Kidney (tissue), 13 donors: ENCODE measurements at regions not wholly inside any gene's neighbourhood (a gene's known extent, or its start where the extent isn't known, plus 50 kb on each side); places are given as distances from the start of the nearest gene placed in this dataset.

Source experiments
- DNase-seq, 5 donors: peaks; one replicate each; pipeline ENCODE4 v3.0.0-alpha.2; 2013 to 2020
- FAIRE-seq: peaks from 2 replicates; lab custom pipeline; 2012; peaks lifted over from hg19 to GRCh38; lab: Jason Lieb, UNC
- H3K27ac ChIP-seq, 2 donors: one replicate each; pipeline ENCODE4 v1.7.0; 2013; ENCODE audit warnings: low read depth in 2 of 2, low read length in 2 of 2, inconsistent platforms in 1 of 2
- H3K27me3 ChIP-seq: one replicate; pipeline ENCODE4 v1.7.1; 2013; ENCODE audit warnings: low read length, inconsistent platforms; ENCODE audit not compliant: control insufficient read depth, insufficient read depth
- H3K36me3 ChIP-seq, 3 donors: one replicate each; pipeline versions ENCODE4 v1.7.0 to v1.7.1; 2013; ENCODE audit warnings: low read length in 3 of 3, control low read depth in 1 of 3, inconsistent platforms in 1 of 3; ENCODE audit not compliant: insufficient read depth in 3 of 3, control insufficient read depth in 2 of 3
- H3K4me1 ChIP-seq, 3 donors: one replicate each; pipeline versions ENCODE4 v1.7.0 to v1.7.1; 2013; ENCODE audit warnings: low read length in 3 of 3, inconsistent platforms in 1 of 3, low read depth in 1 of 3; ENCODE audit not compliant: control insufficient read depth in 2 of 3, insufficient read depth in 2 of 3
- H3K4me3 ChIP-seq, 3 donors: one replicate each; pipeline versions ENCODE4 v1.7.0 to v1.8.1; 2013; ENCODE audit warnings: low read length in 3 of 3, control low read depth in 1 of 3, inconsistent platforms in 1 of 3
- H3K9ac ChIP-seq, 3 donors: one replicate each; pipeline versions ENCODE4 v1.7.0 to v1.7.1; 2013; ENCODE audit warnings: low read length in 3 of 3, control low read depth in 1 of 3, inconsistent platforms in 1 of 3
- H3K9me3 ChIP-seq, 3 donors: one replicate each; pipeline versions ENCODE4 v1.7.0 to v1.7.1; 2013; ENCODE audit warnings: low read length in 3 of 3, control low read depth in 1 of 3, inconsistent platforms in 1 of 3; ENCODE audit not compliant: control insufficient read depth in 2 of 3, insufficient read depth in 1 of 3
- intact Hi-C: fragments of 100-400 bp; cut with DNase I; formaldehyde crosslinking; loops from one replicate; pipeline ENCODE4 v1.11.1; 2022
- TF ChIP-seq, protein P1 (sequence below): IDR thresholded peaks from 3 replicates; pipeline ENCODE4 v1.5.1; 2012; ENCODE audit warnings: mild to moderate bottlenecking, moderate library complexity, borderline replicate concordance; ENCODE audit not compliant: insufficient read depth; ENCODE audit errors: extremely low read depth
- donor health status: control.
- donor health status: control.
- donor health status: control.
- donor health status: control.
- donor health status: control.
- donor health status: DM: yes; HTN: yes; CAD: no.
- donor health status: Normal renal cell carcinoma (clear cell type).

DNA sequence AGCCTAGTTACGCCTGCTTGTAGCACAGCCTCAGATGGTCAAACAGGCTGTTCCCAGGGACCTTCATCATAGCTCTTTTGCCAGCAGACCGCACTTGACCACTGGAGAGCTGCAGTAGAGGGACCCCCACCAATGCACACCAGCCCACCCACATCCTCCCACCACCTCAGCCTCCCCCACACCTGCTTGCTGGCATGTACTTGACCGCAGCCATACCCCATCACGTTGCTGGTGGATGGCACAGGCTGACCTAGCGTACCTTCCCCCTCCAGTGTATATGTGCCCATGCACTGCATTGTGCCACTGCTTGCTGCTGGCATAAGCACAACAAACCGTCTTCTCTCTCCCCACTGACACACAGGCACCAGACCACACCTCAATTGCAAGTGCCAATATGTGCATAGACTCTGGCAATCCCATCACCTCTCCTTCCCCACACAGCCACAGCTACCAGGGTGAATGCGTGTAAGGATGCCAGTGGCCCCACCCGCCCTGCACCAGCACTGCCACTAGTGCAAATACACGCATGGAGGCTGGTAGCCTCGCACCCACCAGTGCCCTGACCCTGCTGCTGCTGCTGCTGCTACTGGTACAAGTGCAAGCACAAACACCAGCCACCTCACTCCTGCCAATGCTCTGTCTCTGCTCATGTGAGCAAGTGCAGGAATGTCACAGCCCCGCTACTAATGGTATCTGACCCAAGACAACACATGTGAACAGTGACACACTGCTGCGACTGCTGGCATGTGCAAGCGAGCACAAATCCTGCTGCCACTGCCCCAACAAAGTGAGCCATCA, 1377.6 kb downstream of the CDH11 start:
- intact Hi-C loops, result no loop called here
- Histone ChIP-seq H3K27ac (no peak overlapping the region), H3K9me3 (no peaks in the 10 kb centered on the region), H3K4me3 (no peak overlapping the region), H3K27me3 (no peaks in the 10 kb centered on the region), H3K4me1 (no peaks in the 10 kb centered on the region), H3K9ac (no peak overlapping the region), H3K36me3 (no peaks in the 10 kb centered on the region)
- DNase-seq (peak in 1 of 5 donors; percentile 59), FAIRE-seq (no peak)
- TF ChIP-seq, protein P1, sequence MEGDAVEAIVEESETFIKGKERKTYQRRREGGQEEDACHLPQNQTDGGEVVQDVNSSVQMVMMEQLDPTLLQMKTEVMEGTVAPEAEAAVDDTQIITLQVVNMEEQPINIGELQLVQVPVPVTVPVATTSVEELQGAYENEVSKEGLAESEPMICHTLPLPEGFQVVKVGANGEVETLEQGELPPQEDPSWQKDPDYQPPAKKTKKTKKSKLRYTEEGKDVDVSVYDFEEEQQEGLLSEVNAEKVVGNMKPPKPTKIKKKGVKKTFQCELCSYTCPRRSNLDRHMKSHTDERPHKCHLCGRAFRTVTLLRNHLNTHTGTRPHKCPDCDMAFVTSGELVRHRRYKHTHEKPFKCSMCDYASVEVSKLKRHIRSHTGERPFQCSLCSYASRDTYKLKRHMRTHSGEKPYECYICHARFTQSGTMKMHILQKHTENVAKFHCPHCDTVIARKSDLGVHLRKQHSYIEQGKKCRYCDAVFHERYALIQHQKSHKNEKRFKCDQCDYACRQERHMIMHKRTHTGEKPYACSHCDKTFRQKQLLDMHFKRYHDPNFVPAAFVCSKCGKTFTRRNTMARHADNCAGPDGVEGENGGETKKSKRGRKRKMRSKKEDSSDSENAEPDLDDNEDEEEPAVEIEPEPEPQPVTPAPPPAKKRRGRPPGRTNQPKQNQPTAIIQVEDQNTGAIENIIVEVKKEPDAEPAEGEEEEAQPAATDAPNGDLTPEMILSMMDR, result no peak

DNA sequence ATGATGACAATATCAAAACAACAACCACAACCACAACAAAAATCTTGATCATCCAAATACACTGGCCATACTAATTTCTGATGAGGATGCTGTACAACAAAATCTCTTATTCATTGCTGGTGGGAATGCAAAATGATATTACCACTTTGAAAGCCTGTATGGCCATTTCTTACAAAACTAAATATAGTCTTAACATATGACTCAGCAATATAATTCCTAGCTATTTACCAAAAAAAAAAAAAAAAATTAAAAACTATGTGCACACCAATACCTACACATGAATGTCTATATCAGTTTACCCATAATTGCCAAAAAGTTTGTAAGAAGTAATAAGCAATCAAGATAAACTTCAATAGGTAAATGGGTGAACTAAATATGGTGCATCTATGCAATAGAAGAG, 1379.7 kb downstream of the CDH11 start:
- H3K4me1 ChIP-seq, result no peaks in the 10 kb centered on the region
- no peaks in the 10 kb centered on the region for H3K36me3 ChIP-seq
- no peaks in the 10 kb centered on the region for H3K9me3 ChIP-seq
- no peak overlapping the region for H3K9ac ChIP-seq
- intact Hi-C loops, result no loop called here
- no peak for DNase-seq
- H3K27me3 ChIP-seq, result no peaks in the 10 kb centered on the region
- H3K27ac ChIP-seq, result no peak overlapping the region
- TF ChIP-seq, protein P1, result no peak
- FAIRE-seq, result no peak
- H3K4me3 ChIP-seq, result no peak overlapping the region

DNA sequence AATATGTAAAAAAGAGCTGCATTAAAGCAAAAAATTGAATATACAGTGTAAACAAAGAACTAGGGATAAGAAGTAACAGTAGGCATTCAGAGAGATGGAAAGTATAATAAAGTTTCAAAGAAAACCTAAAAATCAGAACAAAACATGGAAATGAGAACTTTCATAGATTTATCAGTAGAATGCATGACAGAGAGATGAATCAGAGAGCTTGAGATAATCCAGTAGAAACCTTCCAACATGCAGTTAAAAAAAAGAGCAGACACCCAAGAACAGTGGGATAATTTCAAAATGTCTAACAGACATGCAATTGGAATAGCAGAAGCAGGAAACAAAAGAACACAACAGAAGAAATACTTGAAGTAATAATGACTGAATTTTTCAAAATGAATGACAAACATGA, 1384.2 kb downstream of the CDH11 start:
- TF ChIP-seq, protein P1, result no peak

More for the DNA sequence above, 1384.2 kb downstream of the CDH11 start:
- Histone ChIP-seq H3K27me3 (no peaks in the 10 kb centered on the region), H3K9me3 (no peaks in the 10 kb centered on the region), H3K36me3 (no peaks in the 10 kb centered on the region), H3K4me1 (no peaks in the 10 kb centered on the region), H3K9ac (no peak overlapping the region), H3K4me3 (no peak overlapping the region), H3K27ac (no peak overlapping the region)
- DNase-seq, result no peak
- intact Hi-C loops, result no loop called here
- no peak for FAIRE-seq
